ENCODE measurements at regions not wholly inside any gene's neighbourhood (a gene's known extent, or its start where the extent isn't known, plus 50 kb on each side); places are given as distances from the start of the nearest gene placed in this dataset.
"Not testable (repeated sequence)": the region's sequence is repeated elsewhere in the genome, so short reads cannot be mapped to it uniquely, and the experiment has no call there.

DNA sequence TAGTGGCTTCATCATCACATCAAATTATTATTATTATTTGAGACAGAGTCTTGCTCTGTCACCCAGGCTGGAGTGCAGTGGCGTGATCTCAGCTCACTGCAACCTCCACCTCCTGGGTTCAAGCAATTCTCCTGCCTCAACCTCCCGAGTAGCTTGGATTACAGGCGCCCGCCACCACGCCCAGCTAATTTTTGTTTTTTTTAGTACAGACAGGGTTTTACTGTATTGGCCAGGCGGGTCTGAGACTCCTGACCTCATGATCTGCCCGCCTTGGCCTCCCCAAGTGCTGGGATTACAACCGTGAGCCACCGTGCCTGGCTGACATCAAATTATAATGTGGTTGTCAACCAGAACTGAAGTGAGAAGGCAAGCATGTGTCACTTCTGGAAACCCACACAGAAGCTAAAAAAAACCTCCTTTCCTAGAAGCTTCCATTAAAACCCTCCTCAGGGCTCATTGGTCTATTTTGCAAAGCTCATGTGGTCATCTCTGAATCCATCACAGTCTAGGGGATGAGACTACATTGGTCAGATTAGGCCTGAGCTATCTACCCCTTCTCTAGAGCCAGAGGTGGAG lies 75.8 kb upstream of the CARD11 start:
- not testable (repeated sequence) for DNase-seq (ENCODE audit: low spot score in 2 of 2); ATAC-seq (ENCODE audit: low read depth); H3K36me3 Mint-ChIP-seq; H3K27ac Mint-ChIP-seq; H3K9me3 Mint-ChIP-seq; H3K4me3 Mint-ChIP-seq
- H3K4me1 Mint-ChIP-seq, result peaks cover 14% of the 10 kb centered on the region
- H3K27me3 Mint-ChIP-seq, result peaks cover 22% of the 10 kb centered on the region

DNA sequence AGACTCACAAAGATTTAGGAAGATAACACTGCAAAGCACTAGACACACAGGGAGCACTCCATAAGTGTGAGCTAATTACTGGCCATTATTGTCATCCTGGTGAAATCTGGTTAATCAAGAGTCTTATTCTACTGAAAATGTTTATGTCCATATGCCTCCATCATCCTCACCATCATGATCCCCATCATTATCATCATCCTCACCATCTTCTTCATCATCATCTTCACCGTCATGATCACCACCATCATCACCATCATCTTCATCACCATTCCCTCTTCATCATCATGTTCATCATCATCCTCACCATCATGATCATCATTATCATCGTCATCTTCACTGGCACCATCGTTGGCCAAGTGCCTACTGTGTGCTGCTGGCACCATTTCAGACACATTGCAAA lies 76.3 kb upstream of the CARD11 start:
- H3K27ac Mint-ChIP-seq, result no peak overlapping the region
- ATAC-seq (ENCODE audit: low read depth), result no peak
- H3K4me3 Mint-ChIP-seq, result no peak overlapping the region
- H3K9me3 Mint-ChIP-seq, result peaks cover 6% of the 10 kb centered on the region
- peaks cover 20% of the 10 kb centered on the region for H3K27me3 Mint-ChIP-seq
- H3K36me3 Mint-ChIP-seq, result peaks cover 6% of the 10 kb centered on the region
- no peak for DNase-seq (ENCODE audit: low spot score in 2 of 2)
- H3K4me1 Mint-ChIP-seq, result peaks cover 14% of the 10 kb centered on the region

- no peak overlapping the region for H3K27ac Mint-ChIP-seq
- ATAC-seq (ENCODE audit: low read depth) (no peak), DNase-seq (ENCODE audit: low spot score in 2 of 2) (no peak)
- no peak overlapping the region for H3K4me3 Mint-ChIP-seq
- peaks cover 6% of the 10 kb centered on the region for H3K9me3 Mint-ChIP-seq
- peaks cover 20% of the 10 kb centered on the region for H3K27me3 Mint-ChIP-seq
- H3K36me3 Mint-ChIP-seq, result peaks cover 6% of the 10 kb centered on the region
- H3K4me1 Mint-ChIP-seq, result peaks cover 14% of the 10 kb centered on the region
Measured at GRCh38 chr7:3120513-3120912, 76.8 kb upstream of the CARD11 start.

- peaks cover 3% of the 10 kb centered on the region for H3K9me3 Mint-ChIP-seq
- H3K27ac Mint-ChIP-seq, result no peak overlapping the region
- no peak for ATAC-seq (ENCODE audit: low read depth)
- no peak for DNase-seq (ENCODE audit: low spot score in 2 of 2)
- no peak overlapping the region for H3K4me3 Mint-ChIP-seq
- H3K36me3 Mint-ChIP-seq, result no peaks in the 10 kb centered on the region
- H3K4me1 Mint-ChIP-seq, result peaks cover 4% of the 10 kb centered on the region
- peaks cover 3% of the 10 kb centered on the region for H3K27me3 Mint-ChIP-seq
Measured at GRCh38 chr7:3128857-3129490, 85.3 kb upstream of the CARD11 start.

GRCh38 chr7:3133811-3134385 lies 90.2 kb upstream of the CARD11 start:
- H3K27me3 Mint-ChIP-seq, result peaks cover 11% of the 10 kb centered on the region
- H3K4me1 Mint-ChIP-seq, result peaks cover 4% of the 10 kb centered on the region
- H3K4me3 Mint-ChIP-seq, result no peak overlapping the region
- H3K9me3 Mint-ChIP-seq, result peaks cover 3% of the 10 kb centered on the region
- no peaks in the 10 kb centered on the region for H3K36me3 Mint-ChIP-seq
- H3K27ac Mint-ChIP-seq, result no peak overlapping the region
- no peak for DNase-seq (ENCODE audit: low spot score in 2 of 2)
- ATAC-seq (ENCODE audit: low read depth), result no peak

DNA sequence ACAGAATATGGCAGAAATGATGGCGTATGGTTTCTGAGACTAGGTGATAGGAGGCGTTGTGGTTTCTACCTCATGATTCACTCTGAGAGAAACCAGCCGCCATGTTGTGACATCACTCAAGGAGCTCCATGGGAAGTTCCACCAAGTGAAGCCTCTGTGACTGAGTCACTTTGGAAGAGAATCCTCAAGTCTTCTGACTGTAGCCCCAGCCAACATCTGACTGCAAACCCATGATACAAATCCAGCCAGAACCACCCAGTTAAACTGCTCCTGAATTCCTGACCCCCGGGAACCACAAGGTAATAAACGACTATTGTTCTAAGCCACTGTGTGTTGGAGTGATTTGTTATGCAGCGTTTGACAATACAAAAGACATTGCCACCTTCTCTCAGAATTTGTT lies 91.1 kb upstream of the CARD11 start:
- peaks cover 3% of the 10 kb centered on the region for H3K9me3 Mint-ChIP-seq
- no peak for DNase-seq (ENCODE audit: low spot score in 2 of 2)
- no peak overlapping the region for H3K4me3 Mint-ChIP-seq
- no peak overlapping the region for H3K27ac Mint-ChIP-seq
- H3K4me1 Mint-ChIP-seq, result no peaks in the 10 kb centered on the region
- no peak for ATAC-seq (ENCODE audit: low read depth)
- H3K27me3 Mint-ChIP-seq, result peaks cover 9% of the 10 kb centered on the region
- H3K36me3 Mint-ChIP-seq, result no peaks in the 10 kb centered on the region

DNA sequence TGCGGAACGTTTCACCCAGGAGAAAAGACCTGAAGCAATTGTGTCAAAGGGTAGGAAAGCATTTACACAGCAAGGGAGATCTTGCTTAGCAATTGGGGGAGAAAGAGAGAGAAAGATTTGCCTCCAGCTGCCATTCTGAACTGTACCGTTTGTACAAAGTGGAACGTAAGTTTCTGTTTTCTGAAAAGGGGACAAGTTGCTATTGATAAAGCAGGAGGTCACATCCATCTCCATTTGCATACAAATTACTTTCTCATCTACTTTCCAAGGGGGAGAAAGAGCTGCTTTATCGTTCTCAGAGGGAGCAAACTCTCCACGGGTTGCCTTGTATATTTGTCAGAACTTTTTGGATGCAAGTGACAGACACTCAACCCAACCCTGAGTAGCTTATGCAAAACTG lies 92.0 kb upstream of the CARD11 start:
- H3K27me3 Mint-ChIP-seq, result peaks cover 9% of the 10 kb centered on the region
- ATAC-seq (ENCODE audit: low read depth) (no peak), DNase-seq (ENCODE audit: low spot score in 2 of 2) (no peak)
- no peak overlapping the region for H3K27ac Mint-ChIP-seq
- no peak overlapping the region for H3K4me3 Mint-ChIP-seq
- H3K4me1 Mint-ChIP-seq, result no peaks in the 10 kb centered on the region
- H3K36me3 Mint-ChIP-seq, result no peaks in the 10 kb centered on the region
- peaks cover 3% of the 10 kb centered on the region for H3K9me3 Mint-ChIP-seq

GRCh38 chr7:3138206-3138605 lies 94.5 kb upstream of the CARD11 start:
- no peak for DNase-seq (ENCODE audit: low spot score in 2 of 2)
- H3K4me3 Mint-ChIP-seq, result no peak overlapping the region
- ATAC-seq (ENCODE audit: low read depth), result no peak
- H3K36me3 Mint-ChIP-seq, result no peaks in the 10 kb centered on the region
- no peak overlapping the region for H3K27ac Mint-ChIP-seq
- H3K4me1 Mint-ChIP-seq, result no peaks in the 10 kb centered on the region
- no peaks in the 10 kb centered on the region for H3K9me3 Mint-ChIP-seq
- peaks cover 9% of the 10 kb centered on the region for H3K27me3 Mint-ChIP-seq

- Mint-ChIP-seq H3K4me3 (no peak overlapping the region), H3K9me3 (no peaks in the 10 kb centered on the region), H3K27ac (no peak overlapping the region), H3K36me3 (no peaks in the 10 kb centered on the region), H3K4me1 (no peaks in the 10 kb centered on the region), H3K27me3 (peaks cover 9% of the 10 kb centered on the region)
- DNase-seq (ENCODE audit: low spot score in 2 of 2) (no peak), ATAC-seq (ENCODE audit: low read depth) (no peak)
Measured at GRCh38 chr7:3138997-3139396, 95.3 kb upstream of the CARD11 start.

DNA sequence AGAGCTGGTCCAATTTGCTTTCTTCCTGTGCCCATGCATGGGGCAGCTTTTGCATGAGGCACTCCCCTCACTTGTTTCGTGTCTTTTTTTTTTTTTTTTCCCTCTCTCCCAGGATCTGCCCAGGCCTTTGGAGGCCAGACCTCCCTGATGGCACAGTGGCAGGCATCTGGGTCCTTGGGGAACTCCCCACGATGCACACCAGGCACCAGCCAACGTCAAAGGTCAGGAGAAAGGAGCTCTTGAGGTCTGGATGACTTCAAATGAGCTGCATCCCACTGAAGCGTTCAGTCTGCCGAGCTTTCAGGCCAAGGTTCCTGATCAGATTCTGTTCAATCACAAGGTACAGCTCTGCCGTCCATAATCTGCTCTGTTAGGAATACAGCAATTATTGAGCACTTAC lies 97.2 kb upstream of the CARD11 start:
- ATAC-seq (ENCODE audit: low read depth), result no peak
- peaks cover 7% of the 10 kb centered on the region for H3K27me3 Mint-ChIP-seq
- no peak overlapping the region for H3K27ac Mint-ChIP-seq
- H3K9me3 Mint-ChIP-seq, result no peaks in the 10 kb centered on the region
- H3K36me3 Mint-ChIP-seq, result no peaks in the 10 kb centered on the region
- H3K4me1 Mint-ChIP-seq, result no peaks in the 10 kb centered on the region
- no peak for DNase-seq (ENCODE audit: low spot score in 2 of 2)
- H3K4me3 Mint-ChIP-seq, result no peak overlapping the region

- no peak overlapping the region for H3K27ac Mint-ChIP-seq
- DNase-seq (ENCODE audit: low spot score in 2 of 2), result no peak
- no peaks in the 10 kb centered on the region for H3K36me3 Mint-ChIP-seq
- H3K9me3 Mint-ChIP-seq, result no peaks in the 10 kb centered on the region
- peaks cover 6% of the 10 kb centered on the region for H3K27me3 Mint-ChIP-seq
- no peaks in the 10 kb centered on the region for H3K4me1 Mint-ChIP-seq
- no peak overlapping the region for H3K4me3 Mint-ChIP-seq
- ATAC-seq (ENCODE audit: low read depth), result no peak
Measured at GRCh38 chr7:3141326-3141725, 97.7 kb upstream of the CARD11 start.

DNA sequence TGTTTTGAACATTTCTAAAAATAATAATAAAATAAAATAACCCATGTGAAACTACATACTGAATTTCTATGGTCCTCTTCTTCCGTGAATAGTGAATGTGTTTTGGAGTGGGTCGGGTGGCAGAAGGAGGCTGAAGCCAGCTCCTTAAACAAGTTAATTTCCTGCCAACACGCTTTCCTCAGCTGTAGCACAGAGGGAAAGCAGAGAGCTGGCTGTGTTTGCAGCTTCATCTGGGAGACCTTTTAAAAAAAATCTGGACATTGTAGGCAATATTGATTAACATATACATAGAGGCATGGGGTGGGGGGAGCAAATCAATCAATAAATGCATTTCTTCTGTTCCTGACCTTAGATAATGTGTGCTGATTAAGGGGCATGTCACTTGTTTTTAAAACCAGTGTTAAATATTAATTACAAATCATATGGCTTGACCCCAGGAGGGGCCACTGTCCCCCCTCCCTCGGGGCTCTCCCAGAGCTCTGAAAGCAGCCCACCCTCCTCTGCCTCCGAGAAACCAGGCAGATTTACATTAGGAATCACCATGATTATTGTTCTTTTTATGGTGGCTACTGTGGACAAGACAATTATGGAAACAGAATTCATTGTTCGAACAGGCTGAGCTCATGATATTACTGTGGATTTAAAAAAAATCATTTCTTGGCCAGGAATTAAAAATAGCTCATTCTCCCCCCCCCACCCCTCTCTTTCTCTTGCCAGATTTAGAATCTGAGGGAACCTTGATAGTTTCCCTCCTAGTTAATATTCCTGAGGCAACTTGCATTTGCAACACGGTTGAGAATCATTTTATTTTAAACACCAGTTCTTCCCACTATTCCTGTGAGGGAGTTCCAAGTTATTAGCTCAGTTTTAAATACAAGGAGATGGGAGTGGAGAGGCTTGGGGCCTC lies 100.5 kb upstream of the CARD11 start:
- DNase-seq (ENCODE audit: low spot score in 2 of 2) (no peak), ATAC-seq (ENCODE audit: low read depth) (no peak)
- H3K4me1 Mint-ChIP-seq, result no peaks in the 10 kb centered on the region
- no peak overlapping the region for H3K4me3 Mint-ChIP-seq
- no peak overlapping the region for H3K27ac Mint-ChIP-seq
- no peaks in the 10 kb centered on the region for H3K36me3 Mint-ChIP-seq
- H3K27me3 Mint-ChIP-seq, result peaks cover 2% of the 10 kb centered on the region
- H3K9me3 Mint-ChIP-seq, result no peaks in the 10 kb centered on the region

GRCh38 chr7:3144776-3145125 lies 101.1 kb upstream of the CARD11 start:
- H3K27ac Mint-ChIP-seq; H3K4me3 Mint-ChIP-seq; H3K36me3 Mint-ChIP-seq; H3K27me3 Mint-ChIP-seq; H3K4me1 Mint-ChIP-seq; DNase-seq (ENCODE audit: low spot score in 2 of 2); H3K9me3 Mint-ChIP-seq; ATAC-seq (ENCODE audit: low read depth): not testable (repeated sequence)

GRCh38 chr7:3146571-3147226 lies 103.0 kb upstream of the CARD11 start:
- no peak for DNase-seq (ENCODE audit: low spot score in 2 of 2)
- Mint-ChIP-seq H3K27me3 (peaks cover 4% of the 10 kb centered on the region), H3K9me3 (no peaks in the 10 kb centered on the region), H3K4me1 (peaks cover 13% of the 10 kb centered on the region), H3K4me3 (no peak overlapping the region), H3K36me3 (no peaks in the 10 kb centered on the region), H3K27ac (peak overlapping the region; percentile 10)
- no peak for ATAC-seq (ENCODE audit: low read depth)

Measured in memory B cell (primary cell).